Cardiac muscle cell (in vitro differentiated cells and primary cell): ENCODE measurements at regions not wholly inside any gene's neighbourhood (a gene's known extent, or its start where the extent isn't known, plus 50 kb on each side); places are given as distances from the start of the nearest gene placed in this dataset.
A peak's percentile ranks its signal among the peaks of the same experiment; 100 is the strongest.

Experiments used
- DNase-seq, 2 donors: peaks; one replicate each; pipeline versions ENCODE4 v3.0.0 to v3.0.0-alpha.2; 2010 to 2017; ENCODE audit warnings: low read depth in 1 of 2, low spot score in 1 of 2
- H3K27ac ChIP-seq: fragments of 200-600 bp; sonication (generic); 2 replicates; pipeline ENCODE4 v1.5.1; 2016
- H3K27me3 ChIP-seq: fragments of 200-600 bp; sonication (generic); 2 replicates; pipeline ENCODE4 v1.6.0; 2016; ENCODE audit warnings: control low read depth
- H3K36me3 ChIP-seq: fragments of 200-600 bp; sonication (generic); 2 replicates; pipeline ENCODE4 v1.5.1; 2016; ENCODE audit warnings: control low read depth
- H3K4me1 ChIP-seq: fragments of 200-600 bp; sonication (generic); 2 replicates; pipeline ENCODE4 v1.8.1; 2017; ENCODE audit warnings: low read depth, mild to moderate bottlenecking, mixed run types
- H3K4me3 ChIP-seq: fragments of 200-600 bp; sonication (generic); 2 replicates; pipeline ENCODE4 v1.5.1; 2016; ENCODE audit warnings: mild to moderate bottlenecking
- H3K9me3 ChIP-seq: fragments of 200-600 bp; sonication (generic); 2 replicates; pipeline ENCODE4 v1.5.1; 2017; ENCODE audit warnings: low read depth, mild to moderate bottlenecking, control low read depth
- CTCF ChIP-seq: IDR thresholded peaks from 2 replicates; pipeline ENCODE4 v1.5.1; 2012; ENCODE audit warnings: low read depth, mild to moderate bottlenecking, low read length

- TF ChIP-seq CTCF, result no peak
- Histone ChIP-seq H3K4me1 (peaks cover 15% of the 10 kb centered on the region), H3K9me3 (no peaks in the 10 kb centered on the region), H3K27ac (no peak overlapping the region), H3K4me3 (no peak overlapping the region), H3K27me3 (no peaks in the 10 kb centered on the region), H3K36me3 (no peaks in the 10 kb centered on the region)
- DNase-seq, result no peak
Observed at GRCh38 chr17:56708220-56708558, 114.7 kb downstream of the NOG start.

GRCh38 chr17:56708670-56709410 lies 115.3 kb downstream of the NOG start:
- Histone ChIP-seq H3K4me1 (peaks cover 15% of the 10 kb centered on the region), H3K4me3 (no peak overlapping the region), H3K27ac (no peak overlapping the region), H3K36me3 (no peaks in the 10 kb centered on the region), H3K9me3 (no peaks in the 10 kb centered on the region), H3K27me3 (no peaks in the 10 kb centered on the region)
- no peak for TF ChIP-seq CTCF
- DNase-seq, result no peak

GRCh38 chr17:56710986-56711385 lies 117.5 kb downstream of the NOG start:
- Histone ChIP-seq H3K27ac (no peak overlapping the region), H3K27me3 (no peaks in the 10 kb centered on the region), H3K4me3 (no peak overlapping the region), H3K4me1 (peaks cover 15% of the 10 kb centered on the region), H3K9me3 (no peaks in the 10 kb centered on the region), H3K36me3 (no peaks in the 10 kb centered on the region)
- TF ChIP-seq CTCF, result no peak
- no peak for DNase-seq

- no peak overlapping the region for H3K27ac ChIP-seq
- peak; percentile 87 for TF ChIP-seq CTCF
- no peaks in the 10 kb centered on the region for H3K9me3 ChIP-seq
- H3K4me1 ChIP-seq, result no peaks in the 10 kb centered on the region
- peak; percentile 83 to 93 for DNase-seq
- no peaks in the 10 kb centered on the region for H3K27me3 ChIP-seq
- H3K36me3 ChIP-seq, result no peaks in the 10 kb centered on the region
- no peak overlapping the region for H3K4me3 ChIP-seq
Observed at GRCh38 chr17:56715613-56716357, 117.9 kb downstream of the C17orf67 start.

GRCh38 chr17:56717471-56717870 lies 116.2 kb downstream of the C17orf67 start:
- no peak for TF ChIP-seq CTCF
- Histone ChIP-seq H3K9me3 (no peaks in the 10 kb centered on the region), H3K27ac (no peak overlapping the region), H3K4me3 (no peak overlapping the region), H3K27me3 (no peaks in the 10 kb centered on the region), H3K4me1 (no peaks in the 10 kb centered on the region), H3K36me3 (no peaks in the 10 kb centered on the region)
- DNase-seq, result no peak
